Panc1 (cell line): ENCODE measurements at regions not wholly inside any gene's neighbourhood (a gene's known extent, or its start where the extent isn't known, plus 50 kb on each side); places are given as distances from the start of the nearest gene placed in this dataset.

Experiments used
- ATAC-seq: fragments of 200-7000 bp; cut with Tn5 transposase; 2 replicates; pipeline ENCODE4 v1.9.1; 2020; ENCODE audit warnings: mild to moderate bottlenecking, moderate library complexity
- BruUV-seq: library from RNA; stranded (reverse); fragments of 400-500 nt; replicated peaks from 2 replicates; lab custom pipeline; 2021; lab: Mats Ljungman, UMichigan
- CTCF ChIA-PET: fragments of 300-600 bp; sonication (Branson Sonifier 250); formaldehyde crosslinking; loops from one replicate; lab custom pipeline; 2022; ENCODE audit warnings: antibody characterized with exemption; lab: Charles Lee
- POLR2A ChIA-PET: fragments of 300-600 bp; sonication (Branson Sonifier 250); formaldehyde crosslinking; loops from one replicate; lab custom pipeline; 2022; ENCODE audit warnings: antibody characterized with exemption; lab: Charles Lee
- DNase-seq: peaks from one replicate; pipeline ENCODE4 v3.0.0-alpha.2; 2010; ENCODE audit warnings: low read depth, low spot score
- H3K27ac ChIP-seq: 2 replicates; pipeline ENCODE4 v1.5.1; 2011; ENCODE audit warnings: mild to moderate bottlenecking, low read length, inconsistent platforms
- H3K27me3 ChIP-seq: fragments of 200-500 bp; sonication (Bioruptor generic); 2 replicates; pipeline ENCODE4 v1.6.0; 2014; ENCODE audit warnings: low read length, inconsistent platforms; ENCODE audit not compliant: control insufficient read depth, insufficient read depth
- H3K36me3 ChIP-seq: fragments of 200-500 bp; sonication (Bioruptor generic); 2 replicates; pipeline ENCODE4 v1.5.1; 2014; ENCODE audit warnings: inconsistent platforms, mild to moderate bottlenecking, low read length, moderate library complexity; ENCODE audit not compliant: control insufficient read depth, insufficient read depth
- H3K4me1 ChIP-seq: 2 replicates; pipeline ENCODE4 v1.5.1; 2011; ENCODE audit warnings: inconsistent platforms, mild to moderate bottlenecking, low read length, moderate library complexity; ENCODE audit not compliant: control insufficient read depth, insufficient read depth
- H3K4me3 ChIP-seq, 2 experiments: 2 replicates each; pipeline ENCODE4 v1.5.1; 2011 to 2012; ENCODE audit warnings: low read depth in 2 of 2, low read length in 2 of 2, mild to moderate bottlenecking in 2 of 2, inconsistent platforms in 1 of 2, moderate library complexity in 1 of 2
- H3K9me3 ChIP-seq: fragments of 200-500 bp; sonication (Bioruptor generic); 2 replicates; pipeline ENCODE4 v1.5.1; 2014; ENCODE audit warnings: low read depth, mild to moderate bottlenecking, inconsistent platforms, low read length, moderate library complexity; ENCODE audit not compliant: control insufficient read depth, insufficient read depth
- CTCF ChIP-seq: fragments of 450-650 bp; IDR thresholded peaks from 2 replicates; pipeline ENCODE4 v1.5.1; 2017; ENCODE audit warnings: mild to moderate bottlenecking
- POLR2AphosphoS5 ChIP-seq: IDR thresholded peaks from 2 replicates; pipeline ENCODE4 v1.6.1; 2012; ENCODE audit warnings: mild to moderate bottlenecking, low read depth, low read length, moderate library complexity
- REST ChIP-seq, 2 experiments: IDR thresholded peaks; 2 replicates each; pipeline ENCODE4 v1.6.1; 2011 to 2012; ENCODE audit warnings: low read depth in 2 of 2, control low read depth in 1 of 2, low read length in 1 of 2, mild to moderate bottlenecking in 1 of 2, moderate library complexity in 1 of 2; ENCODE audit not compliant: insufficient read depth in 1 of 2
- SIN3A ChIP-seq: IDR thresholded peaks from 2 replicates; pipeline ENCODE4 v1.6.1; 2012; ENCODE audit warnings: low read depth, mild to moderate bottlenecking, low read length, moderate library complexity, borderline replicate concordance; ENCODE audit not compliant: insufficient read depth
- TCF7L2 ChIP-seq: IDR thresholded peaks from 2 replicates; pipeline ENCODE4 v1.6.1; 2011; ENCODE audit warnings: mild to moderate bottlenecking, low read depth, low read length, inconsistent platforms
- in situ Hi-C: cut with HindIII; loops from 2 replicates; pipeline ENCODE4 v1.10.0; 2016; ENCODE audit warnings: low sequenced_read_pairs, low pct_unique_long_range_greater_than_20kb
- intact Hi-C: fragments of 100-400 bp; cut with micrococcal nuclease; formaldehyde crosslinking; loops from one replicate; pipeline ENCODE4 v1.10.0; 2022; ENCODE audit not compliant: unreplicated experiment

- BruUV-seq, result no TSS peak
- TF ChIP-seq SIN3A, result no peak
- TF ChIP-seq POLR2AphosphoS5, result no peak
- TF ChIP-seq CTCF, result no peak
These were observed 247.2 kb upstream of the ZNF804A start for GRCh38 chr2:184351126-184351525.

GRCh38 chr2:184357033-184357432, 241.3 kb upstream of the ZNF804A start:
- ATAC-seq, result no peak
- H3K4me1 ChIP-seq, result no peaks in the 10 kb centered on the region
- intact Hi-C loops, result no loop called here
- POLR2A ChIA-PET, result no interaction called here
- H3K27me3 ChIP-seq, result no peaks in the 10 kb centered on the region; the same call in 1 of the 2 replicates
- in situ Hi-C loops, result no loop called here
- no peak for DNase-seq
- no peaks in the 10 kb centered on the region for H3K36me3 ChIP-seq
- CTCF ChIA-PET, result no interaction called here
- no TSS peak for BruUV-seq
- H3K9me3 ChIP-seq, result no peaks in the 10 kb centered on the region
- no peak overlapping the region for H3K27ac ChIP-seq
- TF ChIP-seq TCF7L2 (no peak), POLR2AphosphoS5 (no peak), CTCF (no peak), REST (IDR thresholded peaks at IDR 0.05; ENCODE audit: insufficient read depth in 1 of 2, low read depth in 2 of 2, low read length in 1 of 2) (no peak), SIN3A (no peak)
- H3K4me3 ChIP-seq, result no peak overlapping the region

More at GRCh38 chr2:184351126-184351525, 247.2 kb upstream of the ZNF804A start:
- no peak for DNase-seq
- in situ Hi-C loops, result no loop called here
- intact Hi-C loops, result no loop called here
- H3K4me3 ChIP-seq, result no peak overlapping the region
- no peaks in the 10 kb centered on the region for H3K9me3 ChIP-seq
- no peak overlapping the region for H3K27ac ChIP-seq
- CTCF ChIA-PET, result no interaction called here
- POLR2A ChIA-PET, result no interaction called here
- H3K4me1 ChIP-seq, result no peaks in the 10 kb centered on the region
- ATAC-seq, result no peak
- H3K36me3 ChIP-seq, result no peaks in the 10 kb centered on the region
- H3K27me3 ChIP-seq, result no peaks in the 10 kb centered on the region; the same call in 1 of the 2 replicates
